Fibroblast of upper back skin (primary cell): ENCODE measurements at regions not wholly inside any gene's neighbourhood (a gene's known extent, or its start where the extent isn't known, plus 50 kb on each side); places are given as distances from the start of the nearest gene placed in this dataset.

ENCODE experiments used
- DNase-seq: peaks from one replicate; pipeline ENCODE4 v3.0.0-alpha.2; 2013

- DNase-seq, result peak; percentile 40
Measured at GRCh38 chr4:155552180-155552579, 114.5 kb upstream of the GUCY1A1 start.

DNA sequence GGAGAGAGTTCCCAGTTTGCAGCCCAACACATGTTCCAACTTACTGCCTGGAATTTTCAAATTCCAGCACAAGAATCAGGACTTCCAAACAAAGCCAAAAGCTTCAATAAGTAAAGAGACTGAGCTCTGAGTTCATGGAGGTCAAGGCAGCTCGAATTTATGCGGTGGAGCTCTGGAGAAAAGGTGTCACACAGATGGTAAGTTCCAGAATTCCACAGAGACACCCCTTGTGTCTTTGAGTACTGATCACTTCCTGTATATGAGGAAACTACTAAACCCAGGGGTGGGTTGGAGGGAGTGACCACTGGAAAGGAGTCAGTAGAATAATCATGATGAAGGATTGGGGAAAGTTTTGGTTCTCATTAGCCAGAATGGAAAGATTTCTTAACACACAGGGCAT, 118.5 kb upstream of the GUCY1A1 start:
- DNase-seq, result peak; percentile 65

DNA sequence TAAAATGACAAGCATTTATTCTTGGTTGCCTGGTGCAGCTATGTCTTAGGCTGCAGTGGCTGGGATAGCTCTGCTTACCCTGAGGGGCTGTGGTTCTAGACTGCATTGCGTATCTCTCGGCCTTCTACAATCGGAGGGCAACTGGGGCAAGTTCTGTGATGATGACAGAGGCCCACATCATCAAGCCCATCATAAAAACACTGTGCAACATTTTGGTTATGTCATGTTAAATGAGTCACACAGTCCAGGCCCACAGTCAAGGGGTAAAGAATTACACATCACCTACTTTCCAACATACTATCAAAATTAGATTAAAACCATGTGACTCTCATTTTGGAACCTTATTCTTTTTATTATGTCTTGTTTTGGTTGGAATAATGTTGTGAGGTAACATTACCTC, 120.2 kb upstream of the GUCY1A1 start:
- DNase-seq, result no peak

DNA sequence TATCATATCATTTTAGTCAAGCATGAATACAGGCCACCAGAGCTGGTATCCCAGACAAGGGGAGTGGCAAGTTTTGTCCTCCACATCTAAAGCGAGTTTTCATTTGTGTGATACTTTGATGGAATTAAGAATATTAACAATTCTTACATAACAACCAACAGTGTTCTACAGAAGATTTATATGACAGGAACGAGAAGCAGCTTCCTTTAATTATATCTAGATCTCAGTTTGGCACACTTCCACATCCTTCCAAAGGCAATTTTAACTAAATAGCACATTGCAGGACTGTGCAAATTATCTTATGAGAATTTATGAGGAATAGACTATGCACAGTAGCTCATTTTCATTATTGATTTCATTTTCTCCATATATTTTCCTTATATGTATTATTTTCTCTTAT, 121.2 kb upstream of the GUCY1A1 start:
- DNase-seq, result peak; percentile 8

GRCh38 chr4:155544547-155544946, 122.1 kb upstream of the GUCY1A1 start:
- no peak for DNase-seq

DNA sequence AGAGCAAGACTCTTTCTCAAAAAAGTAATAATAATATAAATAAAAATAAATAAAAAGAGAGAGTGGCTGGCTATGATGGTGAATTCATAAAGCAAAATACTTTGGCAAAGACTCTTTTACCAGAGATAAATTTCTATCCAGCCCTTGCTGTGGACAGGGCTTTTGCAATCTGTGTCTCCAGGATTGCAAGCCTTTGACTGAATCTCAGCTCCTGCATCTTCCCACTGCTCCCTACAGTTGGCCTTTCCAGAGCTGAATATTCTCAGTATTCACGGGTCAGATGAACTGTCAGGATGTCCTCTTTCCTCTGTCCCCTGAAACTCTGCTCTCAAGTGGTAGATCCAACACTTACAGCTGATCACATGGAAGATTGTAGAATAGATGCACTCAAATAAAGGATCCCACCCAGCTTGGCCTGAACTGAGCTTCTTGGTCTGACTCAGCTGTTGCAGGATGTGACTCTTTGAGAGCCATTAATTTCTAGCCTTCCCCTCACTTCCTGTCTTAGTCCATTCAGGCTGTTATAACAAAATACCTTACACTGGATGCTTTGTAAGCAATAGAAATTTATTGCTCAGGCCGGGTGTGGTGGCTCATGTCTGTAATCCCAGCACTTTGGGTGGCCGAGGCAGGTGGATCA, 123.4 kb upstream of the GUCY1A1 start:
- DNase-seq, result peak; percentile 66

GRCh38 chr4:155542415-155542814, 124.2 kb upstream of the GUCY1A1 start:
- no peak for DNase-seq

DNA sequence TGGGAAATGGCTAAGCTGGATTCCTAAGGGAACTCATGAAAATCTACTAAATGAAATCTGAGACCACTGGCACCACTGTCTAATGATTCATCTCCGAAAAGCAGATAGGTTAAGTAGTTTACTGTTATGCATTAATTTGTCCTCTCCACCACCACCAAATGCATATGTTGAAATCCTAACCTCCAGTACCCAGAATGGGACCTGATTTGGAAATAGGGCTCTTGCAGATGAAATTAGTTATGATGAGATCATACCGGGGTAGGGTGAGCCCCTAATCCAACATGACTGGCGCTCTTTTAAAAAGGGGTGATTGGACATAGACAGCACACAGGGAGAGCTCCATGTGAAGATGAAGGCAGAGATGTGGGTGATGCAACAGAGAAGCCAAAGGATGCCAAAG, 124.9 kb upstream of the GUCY1A1 start:
- DNase-seq, result peak; percentile 7

DNA sequence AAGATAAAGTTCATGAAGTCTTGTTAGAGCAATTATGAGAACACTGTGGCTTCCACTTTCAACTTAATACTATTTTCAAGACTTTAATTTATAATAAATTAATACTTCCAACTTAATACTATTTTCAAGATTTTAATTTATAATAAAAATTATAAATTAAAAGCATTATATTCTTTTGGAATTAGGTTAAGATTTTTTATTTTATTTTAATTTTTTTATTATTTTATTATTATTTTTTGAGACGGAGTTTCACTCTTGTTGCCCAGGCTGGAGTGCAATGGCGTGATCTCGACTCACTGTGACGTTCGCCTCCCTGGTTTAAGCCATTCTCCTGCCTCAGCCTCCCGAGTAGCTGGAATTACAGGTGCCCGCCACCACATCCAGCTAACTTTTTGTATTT, 126.0 kb upstream of the GUCY1A1 start:
- no peak for DNase-seq

GRCh38 chr4:155539746-155540145, 126.9 kb upstream of the GUCY1A1 start:
- DNase-seq, result no peak

GRCh38 chr4:155535802-155536454, 130.7 kb upstream of the GUCY1A1 start:
- no peak for DNase-seq

GRCh38 chr4:155532373-155533085, 134.1 kb upstream of the GUCY1A1 start:
- DNase-seq, result no peak

GRCh38 chr4:155530857-155531256, 135.8 kb upstream of the GUCY1A1 start:
- no peak for DNase-seq

DNA sequence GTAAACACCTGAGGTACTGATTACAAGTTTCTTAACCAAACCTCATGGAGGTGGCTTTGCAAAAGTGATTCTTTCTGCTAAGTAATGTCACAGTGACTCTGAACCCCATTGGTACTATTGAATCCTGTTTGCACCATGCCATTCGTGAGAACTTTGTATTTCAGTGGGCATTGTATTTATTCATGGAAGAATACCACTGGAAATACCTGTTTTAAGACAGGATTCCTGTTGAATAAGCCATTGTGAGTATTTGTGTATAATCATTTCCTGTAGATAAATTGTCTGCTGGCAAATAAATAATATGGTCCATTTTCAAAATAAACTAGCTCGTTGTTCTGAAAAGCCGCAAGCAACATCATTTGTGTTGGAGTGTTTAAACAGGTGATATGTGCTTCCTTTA, 136.4 kb upstream of the GUCY1A1 start:
- DNase-seq, result no peak

DNA sequence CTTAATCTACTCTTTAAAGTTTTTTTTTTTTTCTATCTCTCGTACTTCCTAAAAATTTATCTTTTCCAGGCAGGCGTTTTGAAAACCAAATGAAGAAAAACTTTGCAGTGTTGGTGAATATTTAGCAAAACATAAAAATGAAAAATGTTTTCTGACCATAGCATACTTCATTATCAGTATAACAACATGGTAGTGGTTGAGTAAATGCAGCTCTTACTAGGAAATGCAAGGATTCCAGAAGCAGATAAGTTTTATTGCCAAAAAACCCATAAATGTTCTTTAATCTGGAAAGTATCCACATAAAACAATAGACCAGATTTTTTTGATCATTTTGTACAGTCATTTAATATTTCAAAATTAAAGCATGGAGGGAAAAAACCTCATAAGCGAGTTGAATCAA, 136.9 kb upstream of the GUCY1A1 start:
- no peak for DNase-seq

GRCh38 chr4:155529272-155529671, 137.4 kb upstream of the GUCY1A1 start:
- DNase-seq, result peak; percentile 30

- DNase-seq, result no peak
Measured at GRCh38 chr4:155526452-155527169, 140.0 kb upstream of the GUCY1A1 start.

DNA sequence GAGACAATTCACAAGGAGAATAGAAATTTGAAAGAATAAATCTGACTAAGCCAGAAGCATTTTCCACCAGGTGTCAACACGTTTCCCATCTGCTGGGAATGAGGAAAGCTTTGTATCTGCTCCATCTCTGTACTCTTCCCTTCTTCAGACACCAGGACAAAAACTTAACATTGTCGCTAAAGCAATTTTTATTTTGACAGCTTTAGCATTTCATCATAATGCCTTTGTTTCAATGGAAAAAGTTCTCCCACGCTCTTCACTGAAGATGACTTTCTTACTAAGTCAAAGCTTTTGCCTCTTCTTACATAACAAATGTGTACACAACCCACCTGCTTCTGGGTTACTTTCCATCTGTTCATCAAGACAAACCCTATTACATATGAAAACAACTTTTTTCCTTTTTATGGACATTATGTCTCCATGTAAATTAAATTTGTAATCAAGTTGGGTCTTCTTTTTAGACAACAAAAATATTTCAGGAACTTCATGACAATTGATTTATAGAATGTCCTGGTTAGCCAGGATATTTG, 141.7 kb upstream of the GUCY1A1 start:
- DNase-seq, result no peak

DNA sequence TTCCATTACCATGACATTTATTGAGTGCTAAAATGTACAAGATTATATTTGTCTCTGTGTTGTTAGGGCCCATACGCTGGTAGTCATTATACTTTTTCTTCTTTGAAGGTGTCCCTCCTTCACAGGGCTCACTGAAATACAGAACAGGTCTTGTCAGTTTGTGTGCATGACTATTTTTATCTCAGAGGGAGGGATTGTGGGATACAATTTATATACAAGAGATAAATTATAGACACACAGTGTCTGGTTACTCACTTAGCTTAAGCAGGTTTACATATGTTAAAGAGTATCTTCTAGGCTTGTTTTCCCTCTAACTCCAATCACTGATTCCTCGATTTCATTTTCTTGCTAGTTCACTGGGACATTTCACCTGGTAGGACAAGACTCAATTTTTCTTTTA, 143.3 kb upstream of the GUCY1A1 start:
- no peak for DNase-seq

DNA sequence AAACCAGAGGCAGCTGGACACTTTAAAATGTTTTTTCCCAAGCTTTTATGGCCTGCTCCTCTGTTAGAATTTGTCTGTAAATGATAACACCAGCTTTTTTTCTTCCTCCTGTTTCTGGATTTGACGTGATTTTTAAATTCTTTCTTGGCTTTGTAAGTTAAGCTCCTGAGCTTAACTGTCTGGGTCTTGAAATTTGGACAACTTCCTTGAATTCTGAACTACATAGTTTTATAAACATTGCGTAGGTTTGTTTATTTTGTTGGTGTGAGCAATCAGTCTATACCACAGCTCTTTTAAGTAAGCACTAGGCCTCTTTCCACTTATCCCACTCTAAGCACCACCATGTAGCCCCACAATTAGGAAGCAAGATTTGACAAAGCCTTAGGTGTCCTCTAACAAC, 144.4 kb upstream of the GUCY1A1 start:
- DNase-seq, result no peak

- no peak for DNase-seq
Measured at GRCh38 chr4:155521382-155521781, 144.6 kb upstream of the MAP9 start.

GRCh38 chr4:155515444-155516075, 138.8 kb upstream of the MAP9 start:
- DNase-seq, result no peak

- DNase-seq, result no peak
Measured at GRCh38 chr4:155514628-155515027, 137.9 kb upstream of the MAP9 start.
